HCT116 (cell line): ENCODE measurements at regions not wholly inside any gene's neighbourhood (a gene's known extent, or its start where the extent isn't known, plus 50 kb on each side); places are given as distances from the start of the nearest gene placed in this dataset.

Experiments used
- ATAC-seq: fragments of 200-7000 bp; cut with Tn5 transposase; 2 replicates; pipeline ENCODE4 v1.9.1; 2020; ENCODE audit warnings: mild to moderate bottlenecking, moderate library complexity
- BruUV-seq: library from RNA; stranded (reverse); fragments of 400-500 nt; replicated peaks from 2 replicates; lab custom pipeline; 2021; lab: Mats Ljungman, UMichigan
- CTCF ChIA-PET: fragments of 300-600 bp; sonication (Branson Sonifier 250); formaldehyde crosslinking; loops from one replicate; lab custom pipeline; 2021; ENCODE audit warnings: antibody characterized with exemption; lab: Charles Lee
- POLR2A ChIA-PET: fragments of 300-600, 350-600 bp; sonication (Branson Sonifier 250); formaldehyde crosslinking; loops from one replicate; lab custom pipeline; 2021; ENCODE audit warnings: antibody characterized with exemption; lab: Charles Lee
- RAD21 ChIA-PET, 2 experiments: fragments of 300-600 bp; sonication (Branson Sonifier 250); formaldehyde crosslinking; loops; one replicate each; lab custom pipeline; 2023; ENCODE audit warnings: low total read pairs in 2 of 2; ENCODE audit not compliant: uncharacterized antibody in 2 of 2, unreplicated experiment in 2 of 2, low non-redundant PET in 1 of 2; lab: Charles Lee
- DNase-seq: peaks from one replicate; pipeline ENCODE4 v3.0.0-alpha.2; 2010; ENCODE audit warnings: low read depth, low spot score
- H2AFZ ChIP-seq: fragments of 200-600 bp; shearing (Covaris generic), sonication (generic); 2 replicates; pipeline ENCODE4 v1.6.1; 2017; ENCODE audit warnings: low read depth, mixed run types, mixed read lengths, antibody characterized with exemption, low read length; ENCODE audit not compliant: poor library complexity, severe bottlenecking
- H3K27ac ChIP-seq: 2 replicates; pipeline ENCODE4 v1.5.1; 2012; ENCODE audit warnings: low read depth, low read length
- H3K27me3 ChIP-seq: fragments of 200-600 bp; sonication (generic); 2 replicates; pipeline ENCODE4 v1.6.1; 2016; ENCODE audit warnings: mixed run types, low read length, mixed read lengths; ENCODE audit not compliant: insufficient read depth
- H3K36me3 ChIP-seq, 2 experiments: fragments of 200-500 bp in 1 of 2; fragments of 200-600 bp in 1 of 2; sonication (Bioruptor generic) in 1 of 2; sonication (generic) in 1 of 2; 2 replicates each; pipeline versions ENCODE4 v1.5.1 to v1.6.1; 2014 to 2016; ENCODE audit warnings: low read length in 2 of 2, inconsistent platforms in 1 of 2, mixed read lengths in 1 of 2, mixed run types in 1 of 2; ENCODE audit not compliant: insufficient read depth in 2 of 2, control insufficient read depth in 1 of 2
- H3K4me1 ChIP-seq, 2 experiments: fragments of 200-600 bp in 1 of 2; sonication (generic) in 1 of 2; 2 replicates each; pipeline versions ENCODE4 v1.5.1 to v1.6.1; 2012 to 2017; ENCODE audit warnings: low read length in 2 of 2, inconsistent platforms in 1 of 2, mild to moderate bottlenecking in 1 of 2, mixed read lengths in 1 of 2, mixed run types in 1 of 2, moderate library complexity in 1 of 2; ENCODE audit not compliant: insufficient read depth in 2 of 2, control insufficient read depth in 1 of 2
- H3K4me2 ChIP-seq: fragments of 200-600 bp; sonication (generic); 2 replicates; pipeline ENCODE4 v1.6.1; 2017; ENCODE audit warnings: mixed run types, low read length, mixed read lengths
- H3K4me3 ChIP-seq, 2 experiments: fragments of 200-600 bp in 1 of 2; sonication (generic) in 1 of 2; replicated peaks in 1 of 2; 2 replicates each; pipeline ENCODE4 v1.5.1; 2011 to 2016; ENCODE audit warnings: low read length in 2 of 2, control low read depth in 1 of 2, low read depth in 1 of 2, mild to moderate bottlenecking in 1 of 2, mixed read lengths in 1 of 2, mixed run types in 1 of 2
- H3K79me2 ChIP-seq: fragments of 200-600 bp; sonication (generic); 2 replicates; pipeline ENCODE4 v1.6.1; 2017; ENCODE audit warnings: mild to moderate bottlenecking, mixed run types, low read length, moderate library complexity, mixed read lengths; ENCODE audit not compliant: insufficient read depth
- H3K9ac ChIP-seq: fragments of 200-600 bp; sonication (generic); 2 replicates; pipeline ENCODE4 v1.6.1; 2016; ENCODE audit warnings: low read length, mixed read lengths
- H3K9me2 ChIP-seq: fragments of 200-600 bp; sonication (generic), shearing (Covaris generic); 2 replicates; pipeline ENCODE4 v1.6.1; 2017; ENCODE audit warnings: mixed run types, mild to moderate bottlenecking, moderate library complexity; ENCODE audit not compliant: insufficient read depth
- H3K9me3 ChIP-seq, 2 experiments: fragments of 200-500 bp in 1 of 2; fragments of 200-600 bp in 1 of 2; sonication (Bioruptor generic) in 1 of 2; sonication (generic) in 1 of 2; 2 replicates each; pipeline ENCODE4 v1.6.1; 2014 to 2017; ENCODE audit warnings: low read length in 2 of 2, mixed read lengths in 2 of 2, inconsistent platforms in 1 of 2, low read depth in 1 of 2, mild to moderate bottlenecking in 1 of 2, mixed run types in 1 of 2, moderate library complexity in 1 of 2; ENCODE audit not compliant: control insufficient read depth in 1 of 2, insufficient read depth in 1 of 2
- H4K20me1 ChIP-seq: fragments of 200-600 bp; sonication (generic), shearing (Covaris generic); 2 replicates; pipeline ENCODE4 v1.6.1; 2017; ENCODE audit warnings: mixed run types, mild to moderate bottlenecking, moderate library complexity; ENCODE audit not compliant: insufficient read depth
- CBX3 ChIP-seq: IDR thresholded peaks from 2 replicates; pipeline ENCODE4 v1.6.1; 2012; ENCODE audit warnings: low read depth
- CEBPB ChIP-seq: IDR thresholded peaks from 2 replicates; pipeline ENCODE4 v1.6.1; 2012; ENCODE audit warnings: low read depth
- CTCF ChIP-seq, 3 experiments: fragments of 200-600 bp in 1 of 3; sonication (generic) in 1 of 3; IDR thresholded peaks in 2 of 3; conservative IDR thresholded peaks in 1 of 3; 2 replicates each; pipeline ENCODE4 v1.5.1; 2012 to 2017; ENCODE audit warnings: low read depth in 2 of 3, low read length in 2 of 3, antibody characterized with exemption in 1 of 3, borderline replicate concordance in 1 of 3, control low read depth in 1 of 3, mild to moderate bottlenecking in 1 of 3, mixed read lengths in 1 of 3, mixed run types in 1 of 3, moderate library complexity in 1 of 3; ENCODE audit not compliant: insufficient read depth in 1 of 3
- FOSL1 ChIP-seq: IDR thresholded peaks from 2 replicates; pipeline ENCODE4 v1.6.1; 2012; ENCODE audit warnings: low read depth
- RAD21 ChIP-seq: IDR thresholded peaks from 2 replicates; pipeline ENCODE4 v1.6.1; 2012; ENCODE audit warnings: low read depth, mild to moderate bottlenecking
- intact Hi-C: fragments of 100-400 bp; cut with micrococcal nuclease; formaldehyde crosslinking; loops from 2 replicates; pipeline ENCODE4 v1.10.0; 2022

GRCh38 chr2:163155279-163155883, 316.8 kb upstream of the KCNH7 start:
- ChIA-PET POLR2A (no interaction called here), CTCF (interaction anchor here (1.0 to 1.4 kb wide), 3 partner anchors 12 to 1340 kb away, joined by 3 to 4 read pairs (median 4); no protein-coding TSS in a partner anchor), RAD21 (no interaction called here)
- no peak for TF ChIP-seq CBX3
- TF ChIP-seq CTCF (IDR thresholded peaks at IDR 0.05 in 2 of 3, conservative IDR thresholded peaks at IDR 0.05 in 1 of 3; ENCODE audit: borderline replicate concordance in 1 of 3, insufficient read depth in 1 of 3, low read depth in 2 of 3, low read length in 2 of 3) = peak; percentile 34 to 66 (median 41); a peak in 4 of 6 replicates
- TF ChIP-seq RAD21 = peak; percentile 68
- DNase-seq (peak; percentile 18), ATAC-seq (peak; percentile 82)
- intact Hi-C loops = loop anchor here (5.0 to 10.0 kb wide), 2 partner anchors 1322 to 1559 kb away; no protein-coding TSS in a partner anchor
- H3K4me3 ChIP-seq = no peak overlapping the region
- no peak overlapping the region for H3K4me2 ChIP-seq
- H3K9me3 ChIP-seq = no peaks in the 10 kb centered on the region
- no peaks in the 10 kb centered on the region for H3K79me2 ChIP-seq
- H3K4me1 ChIP-seq = no peaks in the 10 kb centered on the region
- no peak overlapping the region for H3K9ac ChIP-seq
- H3K27ac ChIP-seq = no peak overlapping the region
- BruUV-seq = no TSS peak
- H4K20me1 ChIP-seq = no peaks in the 10 kb centered on the region
- H3K9me2 ChIP-seq = no peaks in the 10 kb centered on the region
- no peak overlapping the region for H2AFZ ChIP-seq
- no peaks in the 10 kb centered on the region for H3K27me3 ChIP-seq
- H3K36me3 ChIP-seq = no peaks in the 10 kb centered on the region

GRCh38 chr2:163142618-163143017, 304.1 kb upstream of the KCNH7 start:
- TF ChIP-seq CEBPB = no peak
- no peak for TF ChIP-seq FOSL1
- intact Hi-C loops = no loop called here
- no TSS peak for BruUV-seq

More at GRCh38 chr2:163142618-163143017, 304.1 kb upstream of the KCNH7 start:
- H2AFZ ChIP-seq = no peak overlapping the region
- H3K9me3 ChIP-seq = no peaks in the 10 kb centered on the region
- no peaks in the 10 kb centered on the region for H3K9me2 ChIP-seq
- no peaks in the 10 kb centered on the region for H3K27me3 ChIP-seq
- no peak overlapping the region for H3K4me3 ChIP-seq
- H4K20me1 ChIP-seq = no peaks in the 10 kb centered on the region
- no peaks in the 10 kb centered on the region for H3K4me1 ChIP-seq
- H3K79me2 ChIP-seq = no peaks in the 10 kb centered on the region
- RAD21 ChIA-PET = no interaction called here
- H3K4me2 ChIP-seq = no peak overlapping the region
- no peaks in the 10 kb centered on the region for H3K36me3 ChIP-seq
- no peak overlapping the region for H3K9ac ChIP-seq
- CTCF ChIA-PET = no interaction called here
- H3K27ac ChIP-seq = no peak overlapping the region
- POLR2A ChIA-PET = no interaction called here
- ATAC-seq (no peak), DNase-seq (no peak)
